Activated T-cell treated with anti-CD3 and anti-CD28 coated beads for 4 hours (primary cell): ENCODE measurements at regions not wholly inside any gene's neighbourhood (a gene's known extent, or its start where the extent isn't known, plus 50 kb on each side); places are given as distances from the start of the nearest gene placed in this dataset.
"Not testable (repeated sequence)": the region's sequence is repeated elsewhere in the genome, so short reads cannot be mapped to it uniquely, and the experiment has no call there.

ENCODE experiments used
- DNase-seq: peaks from one replicate; pipeline ENCODE4 v3.0.0-alpha.2; 2020

DNA sequence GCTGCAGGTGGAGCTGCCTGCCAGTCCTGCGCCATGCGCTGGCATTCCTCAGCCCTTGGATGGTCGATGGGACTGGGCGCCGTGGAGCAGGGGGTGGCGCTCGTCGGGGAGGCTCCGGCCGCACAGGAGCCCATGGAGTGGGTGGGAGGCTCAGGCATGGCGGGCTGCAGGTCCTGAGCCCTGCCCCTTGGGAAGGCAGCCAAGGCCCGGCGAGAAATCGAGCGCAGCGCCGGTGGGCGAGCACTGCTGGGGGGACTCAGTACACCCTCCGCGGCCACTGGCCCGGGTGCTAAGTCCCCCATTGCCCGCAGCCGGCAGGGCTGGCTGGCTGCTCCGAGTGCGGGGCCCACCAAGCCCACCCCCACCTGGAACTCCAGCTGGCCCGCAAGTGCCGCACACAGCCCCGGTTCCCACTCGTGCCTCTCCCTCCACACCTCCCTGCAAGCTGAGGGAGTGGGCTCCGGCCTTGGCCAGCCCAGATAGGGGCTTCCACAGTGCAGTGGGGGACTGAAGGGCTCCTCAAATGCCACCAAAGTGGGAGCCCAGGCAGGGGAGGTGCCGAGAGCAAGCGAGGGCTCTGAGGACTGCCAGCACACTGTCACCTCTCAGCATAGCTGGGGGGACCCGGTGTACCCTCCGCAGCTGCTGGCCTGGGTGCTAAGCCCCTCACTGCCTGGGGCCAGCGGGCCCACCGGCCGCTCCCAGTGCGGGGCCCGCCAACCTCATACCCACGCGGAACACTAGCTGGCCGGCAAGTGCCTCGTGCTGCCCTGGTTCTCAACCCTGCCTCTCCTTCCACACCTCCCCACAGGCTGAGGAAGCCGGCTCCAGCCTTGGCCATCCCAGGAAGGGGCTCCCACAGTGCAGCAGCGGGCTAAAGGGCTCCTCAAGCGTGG is 742.7 kb downstream of the SOCS6 start:
- not testable (repeated sequence) for DNase-seq

DNA sequence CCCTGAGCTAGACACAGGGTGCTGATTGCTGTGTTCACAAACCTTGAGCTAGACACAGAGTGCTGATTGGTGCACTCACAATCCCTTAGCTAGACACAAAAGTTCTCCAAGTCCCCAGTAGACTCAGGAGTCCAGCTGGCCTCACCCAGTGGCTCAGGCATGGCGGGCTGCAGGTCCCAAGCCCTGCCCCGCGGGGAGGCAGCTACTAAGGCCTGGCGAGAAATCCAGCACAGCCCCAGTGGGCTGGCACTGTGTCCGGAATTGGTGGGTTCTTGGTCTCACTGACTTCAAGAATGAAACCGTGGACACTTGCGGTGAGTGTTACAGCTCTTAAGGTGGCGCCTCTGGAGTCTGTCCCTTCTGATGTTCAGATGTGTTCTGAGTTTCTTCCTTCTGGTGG is 741.2 kb downstream of the SOCS6 start:
- not testable (repeated sequence) for DNase-seq

DNA sequence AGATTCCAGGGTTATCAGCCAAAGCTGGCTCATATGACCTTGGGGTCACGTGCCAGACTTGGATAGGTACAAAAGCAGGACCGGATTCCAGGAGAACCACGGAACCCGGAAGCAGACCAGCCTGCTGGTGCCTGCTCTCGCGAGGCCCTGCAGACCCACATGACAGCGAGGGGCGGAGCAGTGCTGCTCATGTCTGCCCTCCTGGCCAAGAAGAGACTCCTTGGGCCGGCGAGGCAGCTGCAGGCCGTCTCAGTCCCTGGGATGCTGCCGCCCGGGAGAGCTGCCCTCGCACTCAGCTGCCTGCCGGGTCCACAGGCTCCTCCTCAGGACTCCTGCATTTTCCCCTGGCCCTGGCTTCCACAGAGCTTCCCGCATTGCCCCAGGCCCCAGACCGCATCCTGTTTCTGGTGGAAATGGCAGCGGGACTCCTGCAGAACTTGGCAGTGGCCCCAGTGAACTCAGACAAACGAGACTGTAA is 739.5 kb downstream of the SOCS6 start:
- no peak for DNase-seq

DNA sequence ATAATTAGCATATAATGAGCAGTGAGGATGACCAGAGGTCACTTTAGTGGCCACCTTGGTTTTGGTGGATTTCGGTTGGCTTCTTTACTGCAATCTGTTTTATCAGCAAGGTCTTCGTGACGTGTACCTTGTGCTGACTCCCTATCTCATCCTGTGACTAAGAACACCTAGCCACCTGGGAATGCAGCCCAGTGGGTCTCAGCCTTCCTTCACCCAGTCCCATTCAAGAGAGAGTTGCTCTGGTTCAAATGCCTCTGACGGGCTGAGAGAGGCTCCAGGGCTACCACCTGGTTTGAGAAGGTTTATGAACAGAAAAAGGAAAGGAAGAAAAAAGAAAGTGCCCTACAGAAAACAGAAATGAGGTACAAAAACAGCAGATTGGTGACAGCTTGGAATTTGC is 738.7 kb downstream of the SOCS6 start:
- no peak for DNase-seq

DNA sequence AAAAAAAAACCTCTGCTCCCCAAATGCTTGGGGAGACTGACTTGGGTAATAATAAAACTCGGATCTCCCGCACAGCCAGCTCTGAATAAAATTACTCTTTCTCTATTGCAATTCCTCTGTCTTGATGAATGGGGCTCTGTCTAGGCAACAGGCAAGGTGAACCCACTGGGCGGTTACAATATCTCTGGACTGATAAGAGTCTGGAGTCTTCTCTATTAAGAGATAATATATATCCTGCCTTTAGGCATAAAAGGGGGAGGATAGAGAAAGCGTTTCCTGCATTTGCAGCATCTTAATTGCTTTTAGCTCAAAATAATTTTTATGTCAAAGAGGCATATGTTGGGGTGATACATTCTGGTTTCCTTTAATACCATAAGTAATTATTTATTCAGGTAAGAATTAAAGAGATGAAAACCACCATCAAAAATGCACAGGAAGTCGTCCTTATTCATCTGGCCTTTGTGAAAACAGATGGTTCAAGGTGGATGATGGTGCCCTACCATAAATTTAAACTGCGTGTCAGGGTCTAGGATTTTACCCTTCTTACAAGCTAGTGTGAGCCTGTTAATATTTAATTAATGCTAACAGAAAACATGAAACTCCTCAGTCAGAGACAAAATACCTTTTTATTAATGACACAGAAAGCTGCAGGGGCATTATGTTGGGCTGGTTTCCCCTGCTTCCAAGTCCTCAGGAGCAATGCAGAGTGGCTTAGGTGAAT is 736.8 kb downstream of the SOCS6 start:
- DNase-seq, result no peak

DNA sequence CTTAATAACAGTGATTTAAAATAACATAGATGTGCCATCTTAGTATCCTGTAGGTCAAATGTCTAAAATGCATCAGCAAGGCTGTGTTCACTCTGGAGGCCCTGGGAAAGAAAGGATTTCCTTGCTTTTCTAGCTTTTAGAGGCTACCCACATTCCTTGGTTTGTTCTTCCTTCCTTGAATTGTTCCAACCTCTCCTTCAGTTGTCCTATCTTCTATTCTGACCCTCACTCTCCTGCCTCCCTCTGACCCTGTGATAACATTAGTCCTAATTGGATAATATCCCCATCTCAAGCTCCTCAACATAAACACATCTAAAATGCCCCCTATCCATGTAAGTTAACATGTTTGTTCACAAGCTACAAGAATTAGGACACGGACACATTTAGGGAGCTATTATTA is 733.5 kb downstream of the SOCS6 start:
- DNase-seq, result no peak

DNA sequence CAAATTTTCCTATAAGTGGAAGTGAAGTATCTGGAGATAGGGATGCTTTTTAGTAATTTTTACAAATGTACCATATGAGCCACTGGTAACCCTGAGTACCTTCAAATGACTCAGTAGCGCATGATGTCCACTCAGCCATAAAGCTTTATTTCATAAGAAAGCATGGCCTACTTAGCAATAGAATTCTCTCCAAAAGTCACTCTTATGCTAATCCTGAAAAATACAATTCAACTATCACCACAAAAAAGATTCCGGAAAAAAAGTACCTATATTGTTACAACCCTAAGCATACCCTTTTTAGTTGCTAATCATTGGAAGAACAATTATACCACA is 732.2 kb downstream of the SOCS6 start:
- no peak for DNase-seq

DNA sequence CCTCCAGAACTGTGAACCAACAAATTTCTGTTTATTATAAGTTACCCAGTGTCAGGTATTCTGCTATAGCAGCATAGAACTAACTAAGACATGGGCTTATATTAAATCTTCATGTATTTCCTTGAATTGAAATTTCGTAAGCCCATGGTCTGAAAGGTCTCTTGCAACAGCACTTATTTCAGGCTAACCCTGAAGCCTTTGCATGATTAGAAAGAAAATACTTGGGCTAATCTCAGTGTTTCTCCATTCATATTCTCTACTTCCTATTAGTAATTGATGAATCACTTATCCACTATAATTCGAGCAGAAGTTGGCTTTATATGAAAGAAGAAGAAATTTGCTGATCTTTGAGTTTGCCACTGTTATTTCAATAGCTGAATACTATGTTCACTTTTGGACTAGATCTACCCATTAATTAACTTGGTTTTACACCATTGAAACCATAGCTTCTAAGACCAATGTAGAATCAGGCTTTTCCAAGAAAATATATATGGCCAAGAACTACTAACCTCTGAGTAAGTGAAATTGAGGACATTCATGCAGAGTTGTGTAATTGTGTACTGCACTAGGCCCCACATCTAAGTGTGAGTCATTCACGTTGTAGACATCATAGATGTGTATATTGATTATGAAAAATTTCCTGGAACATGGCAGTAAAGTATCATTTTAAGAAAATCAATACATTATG is 731.6 kb downstream of the SOCS6 start:
- DNase-seq, result no peak

DNA sequence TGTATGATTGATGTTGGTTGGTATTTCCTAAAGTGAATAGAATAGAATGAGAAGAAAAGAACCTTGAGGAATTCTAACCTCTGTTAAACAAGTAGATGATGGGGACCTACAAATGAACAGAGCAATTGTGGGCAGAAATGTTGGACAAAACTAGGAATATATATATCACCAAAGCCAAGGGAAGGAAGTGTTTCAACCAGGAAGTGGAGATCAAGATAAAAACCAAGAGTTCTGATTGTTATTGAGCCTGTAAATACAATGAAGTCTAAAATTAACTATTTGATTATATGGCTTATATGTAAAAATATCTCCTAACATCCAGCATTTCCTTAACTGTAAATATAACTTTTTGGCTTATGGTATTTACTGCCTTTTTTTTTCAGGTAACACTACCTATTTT is 730.0 kb downstream of the SOCS6 start:
- no peak for DNase-seq

DNA sequence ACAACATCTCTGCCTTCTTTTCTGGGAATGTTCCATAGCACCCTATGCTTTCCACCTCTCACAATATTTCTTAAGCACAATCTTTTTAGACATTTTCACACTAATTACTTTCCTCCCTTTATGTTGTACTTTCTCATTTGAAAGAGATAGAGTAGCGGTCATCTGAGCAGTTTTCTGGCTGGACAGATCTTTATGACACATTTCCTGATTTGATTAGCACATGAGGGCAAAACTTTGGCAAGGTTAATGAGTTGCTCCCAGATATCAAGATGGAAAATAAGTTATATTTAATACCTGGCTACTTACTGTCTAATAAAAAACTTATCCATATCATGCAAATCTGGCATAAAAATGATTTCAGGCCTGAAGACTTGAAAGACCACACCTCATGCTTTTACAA is 723.9 kb downstream of the SOCS6 start:
- no peak for DNase-seq

DNA sequence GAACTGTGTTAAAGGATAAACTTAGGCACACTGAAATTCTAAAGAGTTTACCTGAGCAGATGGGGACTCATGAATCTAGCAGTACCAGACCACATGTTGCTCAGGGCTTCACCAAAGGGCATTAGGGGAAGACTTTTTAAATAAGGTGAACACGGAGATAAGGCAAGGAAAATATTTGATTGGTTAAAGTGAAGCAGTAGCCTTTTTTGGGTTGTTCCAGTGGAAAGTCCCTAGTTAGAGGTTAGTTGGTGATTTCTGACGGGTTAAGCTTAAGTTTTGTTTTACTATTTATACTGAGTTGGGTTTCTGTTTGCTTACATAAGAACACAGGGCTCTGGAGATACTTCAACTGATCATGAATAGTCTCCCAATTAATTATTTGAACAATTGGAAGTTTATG is 722.5 kb downstream of the SOCS6 start:
- no peak for DNase-seq

DNA sequence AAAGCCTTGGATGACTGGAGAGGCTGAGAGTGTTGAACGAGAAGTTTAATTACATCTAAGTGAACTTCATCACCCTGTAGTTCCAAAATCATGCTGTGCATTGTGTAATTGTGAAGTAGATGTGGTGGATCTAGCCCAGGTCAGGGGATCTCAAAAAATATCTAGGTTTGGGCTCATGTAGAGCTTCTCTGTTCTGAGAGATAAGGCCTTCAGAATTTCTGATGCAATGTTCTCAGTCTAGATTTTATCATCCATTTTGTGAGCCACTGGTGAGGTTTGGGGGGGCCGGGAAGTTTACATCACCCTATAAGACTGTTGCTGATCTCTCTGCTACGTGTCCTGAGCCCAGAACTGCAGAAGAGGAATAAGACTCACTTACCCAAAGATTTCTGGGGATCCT is 719.4 kb downstream of the SOCS6 start:
- DNase-seq, result no peak

DNA sequence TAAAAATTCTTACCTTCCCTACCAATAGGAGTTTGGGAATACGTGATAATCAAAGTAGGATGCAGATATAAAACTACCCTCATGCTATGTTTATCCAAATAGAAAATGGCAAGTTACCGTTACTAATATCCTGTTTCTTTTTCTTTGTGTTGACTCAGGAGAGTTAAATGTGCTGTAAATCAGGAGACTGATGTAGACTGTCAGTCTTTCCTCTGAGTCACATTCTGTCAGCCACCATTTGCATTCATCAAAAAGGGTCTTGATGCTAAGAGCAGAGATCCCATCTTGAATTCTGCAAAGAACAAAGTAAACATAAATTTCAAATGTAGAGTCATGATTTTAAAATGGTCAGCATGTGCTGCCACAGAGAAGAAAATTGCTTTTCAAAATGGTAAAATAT is 712.8 kb downstream of the SOCS6 start:
- no peak for DNase-seq

DNA sequence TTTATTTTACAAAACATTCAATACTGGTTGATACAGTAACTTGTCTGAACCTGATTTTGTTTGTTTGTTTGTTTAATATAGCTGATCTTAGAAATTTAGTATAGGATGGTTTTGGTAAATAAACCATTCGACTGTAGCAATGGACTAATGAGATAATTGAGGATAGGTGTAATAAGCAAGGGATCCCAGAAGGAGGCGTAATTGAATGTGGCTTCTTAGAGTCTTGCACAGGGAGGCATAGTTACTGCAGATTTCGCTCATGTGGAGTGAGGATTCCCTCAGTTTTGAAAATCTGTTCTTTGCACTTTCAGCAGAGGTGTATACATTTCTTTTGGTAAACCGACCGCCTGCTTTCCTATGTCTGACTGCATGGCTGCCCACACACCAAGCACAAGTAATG is 709.6 kb downstream of the SOCS6 start:
- DNase-seq, result no peak

DNA sequence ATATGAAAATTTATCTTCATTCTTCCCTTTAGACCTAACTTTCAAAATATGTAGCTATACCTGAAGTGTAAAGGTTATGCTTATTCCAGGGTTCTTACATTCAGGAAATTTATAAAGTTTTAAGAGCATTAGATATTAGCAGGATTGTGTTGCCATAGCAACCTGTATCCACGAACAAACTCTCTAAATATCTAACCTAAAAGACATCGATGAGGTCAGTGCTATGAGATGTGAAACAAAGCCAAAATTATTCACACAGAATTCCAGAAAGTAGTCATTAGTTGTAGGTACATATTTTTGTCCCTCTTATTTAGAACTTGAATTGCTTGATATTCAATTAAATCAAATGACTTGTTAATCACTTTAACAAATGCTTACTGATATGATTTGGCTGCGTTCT is 705.3 kb downstream of the SOCS6 start:
- DNase-seq, result no peak

DNA sequence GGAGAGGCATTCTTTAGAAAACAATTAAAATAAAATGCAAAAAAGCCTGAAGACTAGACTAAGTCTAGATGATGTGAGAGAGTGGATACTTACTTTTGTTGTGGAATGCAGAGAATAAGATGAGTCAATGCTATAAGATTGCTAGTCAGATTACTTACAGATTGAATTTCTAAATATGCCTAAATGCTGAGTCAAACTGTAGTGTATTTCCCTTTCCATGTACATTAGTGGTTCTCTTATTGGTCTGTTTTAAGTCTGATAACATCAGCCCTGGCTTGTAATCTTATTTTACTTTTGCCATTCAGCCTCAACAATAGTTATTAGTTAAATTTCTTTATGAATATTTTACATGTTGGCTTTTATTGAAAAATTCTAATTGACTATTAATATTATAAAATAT is 702.7 kb downstream of the SOCS6 start:
- DNase-seq, result no peak

DNA sequence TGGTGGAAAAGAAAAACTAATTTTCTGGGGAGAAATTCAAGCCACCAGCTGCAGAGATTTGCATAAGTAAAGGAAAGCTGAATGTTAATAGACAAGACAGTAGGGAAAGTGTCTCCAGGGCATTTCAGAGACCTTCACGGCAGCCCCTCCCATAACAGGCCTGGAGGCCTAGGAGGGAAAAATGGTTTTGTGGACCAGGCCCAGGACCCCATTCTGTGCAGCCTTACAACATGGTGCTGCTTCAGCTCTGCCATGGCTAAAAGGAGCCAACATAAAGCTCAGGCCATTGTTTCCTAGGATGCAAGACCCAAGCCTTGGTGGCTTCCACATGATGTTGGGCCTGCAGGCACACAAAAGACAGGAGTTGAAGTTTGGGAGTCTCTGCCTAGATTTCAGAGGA is 697.1 kb downstream of the SOCS6 start:
- no peak for DNase-seq

DNA sequence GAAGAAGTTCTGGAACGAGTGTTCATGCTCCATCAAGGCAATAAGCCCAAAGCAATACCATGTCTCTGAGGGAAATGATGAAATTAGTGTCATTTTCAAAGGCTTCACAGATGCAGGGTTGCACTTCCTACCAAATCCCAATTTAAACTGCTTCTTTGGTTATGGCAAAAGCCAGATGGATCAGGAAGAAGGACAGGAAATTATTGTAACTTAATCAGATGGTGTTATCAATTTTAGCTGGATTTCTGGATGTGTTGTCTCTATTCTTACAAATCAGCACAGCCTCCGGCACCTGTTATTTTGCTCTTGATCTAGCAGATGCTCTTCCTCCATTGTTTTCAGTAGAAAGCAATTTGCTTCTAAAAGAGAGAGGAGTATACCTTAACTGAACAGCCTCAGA is 693.4 kb downstream of the SOCS6 start:
- no peak for DNase-seq

DNA sequence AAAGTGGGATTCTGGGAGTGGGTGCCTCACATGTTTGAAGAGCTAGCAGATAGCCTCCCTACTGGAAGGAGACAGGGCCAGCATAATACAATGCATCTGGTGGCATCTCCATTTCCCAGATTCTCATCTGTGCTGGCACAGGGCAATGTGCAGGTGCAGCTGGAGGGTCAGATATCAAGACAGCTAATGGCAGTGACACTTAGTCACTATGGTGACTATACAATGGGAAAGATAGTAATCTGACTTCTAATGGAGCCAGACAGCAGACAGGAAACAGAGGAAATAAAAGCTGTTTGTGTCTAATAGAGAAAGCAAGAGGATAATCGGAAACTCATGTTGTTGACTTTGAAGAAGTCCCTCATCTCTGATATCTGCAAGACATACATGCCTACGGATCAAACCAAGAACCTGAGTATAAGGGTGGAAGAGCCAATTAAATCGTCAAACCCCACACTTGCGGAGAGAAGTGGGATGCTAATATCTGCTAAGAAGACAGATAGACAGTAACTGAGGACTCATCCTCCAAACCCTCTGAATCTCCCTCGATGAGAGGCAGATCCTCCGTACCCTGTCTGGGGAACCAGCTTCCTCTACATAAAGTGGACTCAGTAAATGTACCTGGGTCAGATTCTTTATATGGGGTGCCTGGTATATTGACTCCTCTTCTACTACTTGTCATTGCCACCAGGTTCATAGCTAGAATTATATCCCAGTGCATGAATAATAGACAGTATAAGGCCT is 692.7 kb downstream of the SOCS6 start:
- DNase-seq, result no peak

DNA sequence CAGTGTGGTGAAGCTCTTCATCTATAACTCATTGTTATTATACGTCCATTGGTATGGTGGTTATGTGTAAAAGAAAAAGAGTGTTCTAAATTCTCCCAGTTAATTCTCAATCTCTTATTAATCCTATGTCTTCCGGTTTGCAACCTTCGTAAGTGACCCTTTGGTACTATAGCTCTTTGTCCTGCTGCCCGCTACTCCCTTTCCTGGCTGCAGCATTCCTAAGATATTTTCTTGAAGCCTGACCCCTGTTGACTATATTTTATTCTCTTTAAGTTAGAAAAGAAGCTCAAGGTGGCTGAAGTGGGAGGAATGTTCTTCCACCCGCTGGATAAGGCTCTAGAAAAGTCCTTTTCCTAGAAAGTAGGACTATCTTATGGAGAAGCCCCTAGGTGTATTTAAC is 684.8 kb downstream of the SOCS6 start:
- no peak for DNase-seq

DNA sequence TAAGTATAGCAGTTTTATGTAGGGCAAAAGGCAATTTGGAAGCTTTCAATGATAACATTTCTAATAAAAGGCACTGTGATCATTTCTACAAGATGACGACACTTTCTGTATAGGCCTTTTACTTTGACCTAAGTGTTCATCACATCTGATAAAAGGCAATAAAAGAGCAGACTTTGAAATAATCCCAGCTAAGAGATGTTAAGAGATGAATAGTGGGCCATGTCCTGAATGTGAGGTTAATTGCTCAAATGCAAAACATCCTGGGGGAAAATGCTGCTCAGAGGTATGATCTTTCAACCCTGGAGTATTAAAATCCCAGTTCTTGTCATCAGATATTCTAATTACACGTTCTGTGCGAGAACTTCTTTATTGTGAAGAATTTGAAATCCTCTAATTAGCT is 677.6 kb downstream of the SOCS6 start:
- no peak for DNase-seq

DNA sequence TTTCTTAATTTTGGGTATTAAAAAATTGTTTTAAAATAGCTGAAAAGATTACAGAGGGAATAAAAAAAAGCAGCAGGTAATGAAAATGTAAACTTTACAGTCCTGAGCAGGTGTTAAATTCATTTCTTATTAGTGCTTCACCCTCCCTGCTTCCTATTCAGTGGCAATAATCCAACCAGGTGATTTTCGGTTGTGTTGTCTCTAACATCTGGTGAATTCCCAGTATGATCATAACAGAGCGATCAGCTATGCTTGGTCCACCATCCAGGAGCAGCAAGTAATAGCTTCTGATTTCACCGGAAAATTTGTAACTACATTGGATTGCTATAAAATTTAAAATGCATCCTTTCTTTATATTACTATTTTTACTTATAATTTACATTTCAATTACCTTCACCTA is 673.1 kb downstream of the SOCS6 start:
- no peak for DNase-seq

DNA sequence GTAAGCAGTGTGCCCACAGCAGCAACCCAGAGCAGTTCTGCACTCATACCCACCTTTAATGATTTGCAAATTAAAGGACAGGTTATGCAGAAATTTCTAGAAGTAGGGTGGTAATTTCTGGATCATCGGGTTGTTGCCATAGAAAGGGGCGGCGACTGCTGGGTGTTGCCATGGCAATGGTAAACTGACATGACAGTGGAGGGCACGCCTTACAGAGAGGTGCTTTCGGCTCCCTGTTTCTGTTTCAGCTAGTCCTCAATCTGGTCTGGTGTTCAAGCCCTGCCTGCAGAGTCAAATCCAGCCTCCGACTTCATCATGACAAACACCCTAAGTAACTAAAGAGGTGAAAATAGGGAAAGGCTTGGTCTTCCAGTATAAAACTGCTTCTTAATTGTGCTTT is 667.7 kb downstream of the SOCS6 start:
- no peak for DNase-seq
